Coronary artery (tissue), 2 donors: ENCODE measurements at regions not wholly inside any gene's neighbourhood (a gene's known extent, or its start where the extent isn't known, plus 50 kb on each side); places are given as distances from the start of the nearest gene placed in this dataset.

Source experiments
- DNase-seq: peaks from one replicate; pipeline ENCODE4 v3.0.0-alpha.2; 2017; ENCODE audit warnings: low spot score
- H3K27ac ChIP-seq, 2 donors: fragments of 200-600 bp; sonication (generic); one replicate each; pipeline ENCODE4 v1.5.1; 2016 to 2019
- H3K4me3 ChIP-seq: fragments of 200-600 bp; sonication (generic); 2 replicates; pipeline ENCODE4 v1.5.1; 2016; ENCODE audit warnings: mild to moderate bottlenecking, moderate library complexity
- TF ChIP-seq, protein P1 (sequence below): fragments of 200-600 bp; sonication (generic); IDR thresholded peaks from one replicate; pipeline ENCODE4 v1.5.1; 2019; ENCODE audit warnings: antibody characterized with exemption

DNA sequence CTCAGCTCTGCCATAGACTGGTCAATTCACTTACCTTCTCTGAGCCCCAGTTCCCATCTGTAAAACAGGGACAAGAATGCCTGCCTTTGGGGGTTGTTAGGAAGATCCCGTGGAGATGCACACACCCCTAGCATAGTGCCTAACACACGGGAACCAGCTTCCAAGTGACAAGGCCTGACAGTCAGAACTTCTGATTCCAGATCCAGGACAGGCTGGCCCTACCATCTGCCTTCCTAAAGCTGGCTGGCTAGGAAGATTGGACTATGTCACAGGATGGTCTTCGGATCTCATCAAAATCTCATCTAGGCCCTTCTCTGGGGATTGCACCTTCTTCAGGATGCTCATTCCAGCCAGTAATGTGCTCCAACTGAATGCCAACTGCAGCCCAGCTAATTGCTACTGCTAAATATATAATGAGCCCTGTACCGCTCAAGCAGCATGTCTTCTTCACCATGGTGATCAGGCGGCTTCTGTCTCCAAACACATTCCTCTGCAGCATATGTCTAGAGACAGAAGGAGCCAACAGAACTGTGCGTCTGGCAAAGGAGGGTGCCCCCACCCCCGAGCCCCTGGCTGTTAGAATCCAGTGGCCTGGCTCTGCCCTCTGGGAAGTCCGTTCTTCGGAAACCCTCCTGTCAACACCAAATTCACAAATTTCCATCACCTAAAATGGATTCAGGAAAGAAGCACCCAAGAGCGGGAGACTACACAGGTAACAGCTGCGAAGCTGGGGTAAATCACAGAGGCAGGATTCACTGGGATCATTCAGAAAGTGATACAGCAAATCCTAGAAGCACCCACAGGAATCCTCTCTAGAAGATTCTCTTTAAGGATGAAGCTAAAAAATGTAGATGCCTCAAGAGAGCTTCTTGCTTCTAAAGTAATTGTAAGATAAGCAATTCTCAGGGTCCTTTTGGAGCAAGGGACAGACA, 142.1 kb upstream of the EEPD1 start:
- DNase-seq, result no peak
- TF ChIP-seq, protein P1, sequence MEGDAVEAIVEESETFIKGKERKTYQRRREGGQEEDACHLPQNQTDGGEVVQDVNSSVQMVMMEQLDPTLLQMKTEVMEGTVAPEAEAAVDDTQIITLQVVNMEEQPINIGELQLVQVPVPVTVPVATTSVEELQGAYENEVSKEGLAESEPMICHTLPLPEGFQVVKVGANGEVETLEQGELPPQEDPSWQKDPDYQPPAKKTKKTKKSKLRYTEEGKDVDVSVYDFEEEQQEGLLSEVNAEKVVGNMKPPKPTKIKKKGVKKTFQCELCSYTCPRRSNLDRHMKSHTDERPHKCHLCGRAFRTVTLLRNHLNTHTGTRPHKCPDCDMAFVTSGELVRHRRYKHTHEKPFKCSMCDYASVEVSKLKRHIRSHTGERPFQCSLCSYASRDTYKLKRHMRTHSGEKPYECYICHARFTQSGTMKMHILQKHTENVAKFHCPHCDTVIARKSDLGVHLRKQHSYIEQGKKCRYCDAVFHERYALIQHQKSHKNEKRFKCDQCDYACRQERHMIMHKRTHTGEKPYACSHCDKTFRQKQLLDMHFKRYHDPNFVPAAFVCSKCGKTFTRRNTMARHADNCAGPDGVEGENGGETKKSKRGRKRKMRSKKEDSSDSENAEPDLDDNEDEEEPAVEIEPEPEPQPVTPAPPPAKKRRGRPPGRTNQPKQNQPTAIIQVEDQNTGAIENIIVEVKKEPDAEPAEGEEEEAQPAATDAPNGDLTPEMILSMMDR, result no peak
- no peak overlapping the region for H3K4me3 ChIP-seq
- no peak overlapping the region for H3K27ac ChIP-seq

DNA sequence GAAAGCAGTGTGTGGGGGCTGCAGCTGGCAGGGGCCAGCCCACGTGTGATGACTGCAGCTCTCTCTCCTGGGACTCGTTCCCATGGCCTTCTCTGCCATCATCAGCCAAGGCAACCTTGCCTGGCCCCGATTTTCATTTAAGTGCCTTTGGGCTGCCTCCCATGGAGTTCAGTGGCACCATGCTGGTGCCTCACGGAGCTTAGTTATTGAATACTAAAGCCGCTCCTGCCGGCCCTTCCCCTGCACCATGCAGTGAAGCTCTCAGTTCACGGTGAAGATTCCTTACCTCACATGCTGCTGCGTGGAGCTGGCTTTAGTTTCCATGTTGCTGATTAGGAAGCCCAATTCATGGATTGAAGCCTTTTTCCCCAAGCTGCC, 141.5 kb upstream of the EEPD1 start:
- Histone ChIP-seq H3K27ac (no peak overlapping the region), H3K4me3 (no peak overlapping the region)
- DNase-seq, result no peak
- TF ChIP-seq, protein P1, result no peak

DNA sequence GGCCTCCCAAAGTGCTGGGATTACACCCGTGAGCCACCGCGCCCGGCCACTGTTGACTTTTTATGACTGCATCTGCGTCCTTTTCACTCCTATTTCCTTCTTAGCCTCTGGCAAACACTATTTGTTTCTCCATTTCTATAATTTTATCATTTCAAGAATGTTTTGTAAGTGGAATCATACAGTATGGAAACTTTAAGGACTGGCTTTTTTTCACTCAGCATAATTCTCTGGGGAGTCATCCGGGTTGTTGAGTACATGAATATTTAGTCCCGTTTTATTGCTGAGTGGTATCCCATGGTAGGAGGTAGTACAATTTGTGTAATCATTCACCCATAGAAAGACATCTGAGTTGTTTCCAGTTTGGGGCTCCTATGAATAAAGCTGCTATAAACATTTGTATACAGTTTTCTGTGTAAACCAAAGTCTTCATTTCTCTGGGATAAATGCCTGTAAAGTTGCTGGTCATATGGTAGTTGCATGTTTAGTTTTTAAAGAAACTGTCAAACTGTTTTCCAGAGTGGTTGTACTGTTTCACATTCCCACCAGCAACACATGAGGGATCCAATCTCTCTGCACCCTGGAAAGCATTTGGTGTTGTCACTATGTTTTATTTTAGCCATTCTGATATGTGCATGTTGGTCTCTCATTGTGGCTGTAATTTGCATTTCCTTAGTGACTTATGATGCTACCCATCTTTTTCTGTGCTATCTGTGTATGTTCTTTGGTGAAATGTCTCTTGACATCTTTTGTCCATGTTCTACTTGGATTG, 139.6 kb upstream of the EEPD1 start:
- Histone ChIP-seq H3K27ac (no peak overlapping the region), H3K4me3 (no peak overlapping the region)
- no peak for DNase-seq
- TF ChIP-seq, protein P1, result no peak

DNA sequence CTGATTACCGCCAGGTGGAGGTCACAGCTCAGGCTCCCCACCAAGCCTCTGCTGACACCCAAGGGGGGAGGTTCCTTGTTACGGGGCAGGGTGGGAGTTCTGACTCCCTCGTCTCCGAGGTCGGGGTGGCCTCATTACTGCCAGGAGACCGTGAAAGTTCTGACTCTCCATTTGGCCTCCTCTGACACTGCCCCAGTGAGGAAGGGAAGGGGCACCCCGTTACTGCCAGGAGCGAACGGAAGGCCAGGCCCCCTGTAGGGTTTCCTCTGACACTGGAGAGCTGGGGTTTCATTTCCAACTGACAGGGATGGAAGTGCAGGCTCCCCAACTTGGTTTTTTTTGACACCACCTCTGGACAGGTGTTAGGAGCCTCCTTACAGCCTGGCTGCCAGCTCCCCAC, 138.1 kb upstream of the EEPD1 start:
- H3K4me3 ChIP-seq, result no peak overlapping the region
- DNase-seq, result no peak
- TF ChIP-seq, protein P1, result no peak
- H3K27ac ChIP-seq, result no peak overlapping the region

DNA sequence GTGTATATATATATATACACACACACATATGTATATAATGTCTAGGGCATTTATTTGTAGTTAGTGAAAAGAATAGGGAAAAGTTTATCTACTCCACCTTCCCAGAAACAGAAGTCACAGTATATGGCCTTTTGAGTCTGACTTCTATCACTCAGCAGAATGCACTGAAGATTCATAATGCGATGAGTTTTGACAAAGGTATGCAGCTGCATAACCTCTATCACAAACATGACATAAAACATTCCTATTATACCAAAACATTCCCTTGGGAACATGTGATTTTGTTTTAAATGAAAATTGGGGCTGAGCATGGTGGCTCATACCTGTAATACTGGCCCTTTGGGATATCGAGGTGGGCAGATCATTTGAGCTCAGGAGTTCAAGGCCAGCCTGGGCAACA, 137.3 kb upstream of the EEPD1 start:
- no peak for DNase-seq
- H3K4me3 ChIP-seq, result no peak overlapping the region
- TF ChIP-seq, protein P1, result no peak
- no peak overlapping the region for H3K27ac ChIP-seq

DNA sequence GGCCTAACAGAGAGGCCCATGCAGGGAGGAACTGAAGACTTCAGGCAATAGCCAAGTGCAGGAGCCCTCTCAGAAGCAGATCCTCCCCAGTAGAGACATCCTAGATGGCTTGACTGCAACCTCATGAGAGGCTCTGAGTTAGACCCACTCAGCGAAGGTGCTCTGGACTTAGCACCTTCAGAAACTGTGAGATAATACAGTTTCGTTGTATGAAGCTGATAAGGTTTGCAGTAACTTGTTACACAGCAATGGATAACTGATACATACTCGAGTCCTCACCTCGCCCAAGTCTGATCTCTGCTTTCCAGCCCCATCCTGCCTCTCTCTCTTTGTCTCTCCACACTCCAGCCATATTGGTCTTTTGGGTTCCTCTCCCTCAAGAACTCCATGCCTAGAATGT, 136.4 kb upstream of the EEPD1 start:
- H3K27ac ChIP-seq, result no peak overlapping the region
- H3K4me3 ChIP-seq, result no peak overlapping the region
- no peak for DNase-seq

More for the DNA sequence above, 136.4 kb upstream of the EEPD1 start:
- TF ChIP-seq, protein P1, result no peak
